SK-N-SH (cell line): ENCODE measurements at regions not wholly inside any gene's neighbourhood (a gene's known extent, or its start where the extent isn't known, plus 50 kb on each side); places are given as distances from the start of the nearest gene placed in this dataset.

Source experiments
- CTCF ChIA-PET: fragments of 300-600, 350-600 bp; formaldehyde crosslinking; extraction: SDS; loops from one replicate; lab custom pipeline; 2021; lab: Yijun Ruan, JAX
- POLR2A ChIA-PET: fragments of 350-600 bp; sonication (Branson Sonifier 250); formaldehyde crosslinking; extraction: SDS; loops from one replicate; lab custom pipeline; 2020; ENCODE audit warnings: antibody characterized with exemption, inconsistent platforms; lab: Yijun Ruan, JAX
- DNase-seq: peaks from one replicate; pipeline ENCODE4 v3.0.0; 2012
- H2AFZ ChIP-seq: fragments of 200-600 bp; sonication (generic); 2 replicates; pipeline ENCODE4 v1.8.1; 2016; ENCODE audit warnings: antibody characterized with exemption, mild to moderate bottlenecking, low read depth
- H3F3A ChIP-seq: fragments of 200-600 bp; sonication (generic); replicated peaks from 2 replicates; pipeline ENCODE3; 2016; ENCODE audit warnings: antibody characterized with exemption, mild to moderate bottlenecking; ENCODE audit not compliant: insufficient read depth
- H3K27ac ChIP-seq, 2 experiments: fragments of 200-500 bp in 1 of 2; fragments of 200-600 bp in 1 of 2; sonication (Bioruptor generic) in 1 of 2; sonication (generic), shearing (Covaris generic) in 1 of 2; 2 replicates each; pipeline versions ENCODE4 v1.5.1 to v1.6.1; 2014 to 2016; ENCODE audit warnings: low read depth in 2 of 2, inconsistent platforms in 1 of 2, low read length in 1 of 2, mild to moderate bottlenecking in 1 of 2, mixed read lengths in 1 of 2
- H3K27me3 ChIP-seq: fragments of 200-600 bp; sonication (generic), shearing (Covaris generic); 2 replicates; pipeline ENCODE4 v1.6.1; 2016; ENCODE audit warnings: mixed run types; ENCODE audit not compliant: insufficient read depth
- H3K36me3 ChIP-seq, 2 experiments: fragments of 200-500 bp in 1 of 2; fragments of 200-600 bp in 1 of 2; sonication (Bioruptor generic) in 1 of 2; sonication (generic) in 1 of 2; replicated peaks in 1 of 2; 2 replicates each; pipeline versions ENCODE3 to v1.5.1; 2014 to 2016; ENCODE audit warnings: low read length in 1 of 2, mild to moderate bottlenecking in 1 of 2; ENCODE audit not compliant: insufficient read depth in 2 of 2, control insufficient read depth in 1 of 2
- H3K4me1 ChIP-seq, 2 experiments: fragments of 200-500 bp in 1 of 2; fragments of 200-600 bp in 1 of 2; sonication (Bioruptor generic) in 1 of 2; sonication (generic), shearing (Covaris generic) in 1 of 2; 2 replicates each; pipeline versions ENCODE4 v1.5.1 to v1.6.1; 2014 to 2016; ENCODE audit warnings: low read depth in 1 of 2, low read length in 1 of 2, mixed run types in 1 of 2; ENCODE audit not compliant: insufficient read depth in 2 of 2, control insufficient read depth in 1 of 2
- H3K4me2 ChIP-seq: fragments of 200-600 bp; sonication (generic), shearing (Covaris generic); 2 replicates; pipeline ENCODE4 v1.6.1; 2017; ENCODE audit warnings: mixed run types
- H3K4me3 ChIP-seq, 2 experiments: fragments of 200-500 bp in 1 of 2; fragments of 200-600 bp in 1 of 2; sonication (Bioruptor generic) in 1 of 2; sonication (generic), shearing (Covaris generic) in 1 of 2; 2 replicates each; pipeline versions ENCODE4 v1.5.1 to v1.8.1; 2014 to 2016; ENCODE audit warnings: low read depth in 2 of 2, inconsistent platforms in 1 of 2, low read length in 1 of 2, mild to moderate bottlenecking in 1 of 2, mixed read lengths in 1 of 2, moderate library complexity in 1 of 2
- H3K79me2 ChIP-seq: fragments of 200-600 bp; sonication (generic); 2 replicates; pipeline ENCODE4 v1.8.1; 2017; ENCODE audit warnings: mild to moderate bottlenecking; ENCODE audit not compliant: insufficient read depth
- H3K9ac ChIP-seq: fragments of 200-600 bp; sonication (generic); 2 replicates; pipeline ENCODE4 v1.6.1; 2017; ENCODE audit warnings: mixed run types
- H3K9me2 ChIP-seq: fragments of 200-600 bp; sonication (generic); 2 replicates; pipeline ENCODE4 v1.6.1; 2017; ENCODE audit warnings: mixed run types
- H3K9me3 ChIP-seq: fragments of 200-600 bp; sonication (generic); 2 replicates; pipeline ENCODE4 v1.6.1; 2017; ENCODE audit warnings: mixed run types, mild to moderate bottlenecking, moderate library complexity
- H4K20me1 ChIP-seq: fragments of 200-600 bp; sonication (generic); 2 replicates; pipeline ENCODE4 v1.6.1; 2017; ENCODE audit warnings: mild to moderate bottlenecking, mixed run types; ENCODE audit not compliant: insufficient read depth
- FOSL2 ChIP-seq: IDR thresholded peaks from 2 replicates; pipeline ENCODE4 v1.4.0; 2012; ENCODE audit warnings: low read depth, mild to moderate bottlenecking, moderate library complexity, borderline replicate concordance
- FOXJ3 ChIP-seq: sonication (generic); formaldehyde crosslinking; IDR thresholded peaks from 2 replicates; pipeline ENCODE4 v1.5.1; 2020; ENCODE audit warnings: mild to moderate bottlenecking, missing genetic modification reagents
- FOXM1 ChIP-seq: IDR thresholded peaks from 2 replicates; pipeline ENCODE4 v1.4.0; 2012; ENCODE audit warnings: low read depth, mild to moderate bottlenecking
- GABPA ChIP-seq: IDR thresholded peaks from 2 replicates; pipeline ENCODE4 v1.4.0; 2012; ENCODE audit warnings: low read depth, mild to moderate bottlenecking
- GATA2 ChIP-seq: sonication (generic); formaldehyde crosslinking; IDR thresholded peaks from 2 replicates; pipeline ENCODE4 v1.5.0; 2020; ENCODE audit warnings: mild to moderate bottlenecking, missing genetic modification reagents
- IRF3 ChIP-seq: fragments of 150-350 bp; IDR thresholded peaks from 2 replicates; pipeline ENCODE4 v1.6.1; 2016; ENCODE audit warnings: mild to moderate bottlenecking, low read depth, low read length
- MXI1 ChIP-seq: IDR thresholded peaks from 2 replicates; pipeline ENCODE4 v1.6.1; 2012; ENCODE audit warnings: mild to moderate bottlenecking, low read depth, low read length, improper control_type of control experiment
- NFIC ChIP-seq: IDR thresholded peaks from 2 replicates; pipeline ENCODE4 v1.4.0; 2012; ENCODE audit warnings: borderline replicate concordance
- POLR2AphosphoS5 ChIP-seq: IDR thresholded peaks from 2 replicates; pipeline ENCODE4 v1.6.1; 2012; ENCODE audit warnings: low read depth, low read length
- REST ChIP-seq: IDR thresholded peaks from 2 replicates; pipeline ENCODE4 v1.6.1; 2012; ENCODE audit warnings: mild to moderate bottlenecking, low read depth, low read length, moderate library complexity
- RFX5 ChIP-seq: IDR thresholded peaks from 2 replicates; pipeline ENCODE4 v1.6.1; 2012; ENCODE audit warnings: mild to moderate bottlenecking, improper control_type of control experiment, low read length
- SMC3 ChIP-seq: IDR thresholded peaks from 2 replicates; pipeline ENCODE4 v1.6.1; 2012; ENCODE audit warnings: low read depth, low read length, improper control_type of control experiment
- YY1 ChIP-seq: IDR thresholded peaks from 2 replicates; pipeline ENCODE4 v1.4.0; 2012; ENCODE audit warnings: low read depth, mild to moderate bottlenecking
- ZBTB33 ChIP-seq: IDR thresholded peaks from 2 replicates; pipeline ENCODE4 v1.4.0; 2012; ENCODE audit warnings: low read depth, borderline replicate concordance
- WGBS: methylation state at CpG from one replicate; pipeline ENCODE4 v1.1.6; 2017; ENCODE audit warnings: low lambda C conversion rate; 5-methylcytosine and 5-hydroxymethylcytosine counted together

- 90% methylated on average over 2 of the region's 2 CpGs for WGBS
- H4K20me1 ChIP-seq = no peaks in the 10 kb centered on the region
- DNase-seq = no peak
- H3K27ac ChIP-seq = no peak overlapping the region
- H3F3A ChIP-seq = no peaks in the 10 kb centered on the region
- H3K27me3 ChIP-seq = no peaks in the 10 kb centered on the region
- no peaks in the 10 kb centered on the region for H3K79me2 ChIP-seq
- H3K4me2 ChIP-seq = no peak overlapping the region
- H3K4me1 ChIP-seq = no peaks in the 10 kb centered on the region
- ChIA-PET POLR2A (no interaction called here), CTCF (no interaction called here)
- H3K9me3 ChIP-seq = no peaks in the 10 kb centered on the region
- no peaks in the 10 kb centered on the region for H3K9me2 ChIP-seq
- H3K36me3 ChIP-seq = no peaks in the 10 kb centered on the region
- no peak overlapping the region for H2AFZ ChIP-seq
- H3K9ac ChIP-seq = no peak overlapping the region
- TF ChIP-seq ZBTB33 (no peak), GABPA (no peak), RFX5 (no peak), YY1 (no peak), SMC3 (no peak), IRF3 (no peak), FOXM1 (no peak), FOXJ3 (CRISPR knock-in tag) (no peak), MXI1 (no peak), FOSL2 (no peak), GATA2 (no peak), NFIC (no peak), POLR2AphosphoS5 (no peak), REST (no peak)
- no peak overlapping the region for H3K4me3 ChIP-seq
These were observed 2483.3 kb downstream of the PCDH9 start for GRCh38 chr13:64746845-64747244.
